ENCODE measurements at regions not wholly inside any gene's neighbourhood (a gene's known extent, or its start where the extent isn't known, plus 50 kb on each side); places are given as distances from the start of the nearest gene placed in this dataset.

GRCh38 chr3:22373827-22374226 is 622.8 kb upstream of the ZNF385D start:
- peaks cover 20 to 23% of the 10 kb centered on the region in 2 experiments for H3K4me1 Mint-ChIP-seq
- no peaks in the 10 kb centered on the region for H3K9me3 Mint-ChIP-seq
- peaks cover 63% of the 10 kb centered on the region for H3K27me3 Mint-ChIP-seq (ENCODE audit: low read depth)

More at GRCh38 chr3:22373827-22374226, 622.8 kb upstream of the ZNF385D start:
- Histone ChIP-seq H3K23me2 (ENCODE audit: insufficient read length, low read depth, low read length, poor library complexity, severe bottlenecking) (peaks cover 6% of the 10 kb centered on the region), H3K23ac (ENCODE audit: insufficient read length, low read depth, low read length) (no peak overlapping the region), H3K18ac (ENCODE audit: insufficient read length, low read depth, low read length) (no peak overlapping the region), H4K91ac (ENCODE audit: insufficient read length, low read depth, low read length) (no peak overlapping the region), H3K4me2 (ENCODE audit: insufficient read depth, insufficient read length, low read length) (no peak overlapping the region), H2BK15ac (ENCODE audit: low read depth, low read length) (no peak overlapping the region), H2AFZ (ENCODE audit: low read length) (no peak overlapping the region), H4K5ac (ENCODE audit: insufficient read length, low read depth, low read length) (no peak overlapping the region), H2BK5ac (ENCODE audit: insufficient read length, low read length) (no peak overlapping the region), H2AK5ac (ENCODE audit: insufficient read length, low read length) (no peak overlapping the region), H4K8ac (replicated peaks; ENCODE audit: insufficient read length, low read depth, low read length) (no peak overlapping the region), H3K14ac (ENCODE audit: insufficient read depth, low read length) (no peak overlapping the region), H2BK120ac (ENCODE audit: low read depth, low read length, poor library complexity, severe bottlenecking) (no peak overlapping the region), H3K9ac (ENCODE audit: extremely low read depth, insufficient read length, low read length) (no peak overlapping the region), H3K27ac (ENCODE audit: insufficient read length, low read depth, low read length) (no peak overlapping the region), H3K4me1 (ENCODE audit: insufficient read depth, low read length) (no peaks in the 10 kb centered on the region), H4K20me1 (ENCODE audit: control insufficient read depth, insufficient read depth, insufficient read length) (no peaks in the 10 kb centered on the region), H3T11ph (ENCODE audit: low read length) (no peak overlapping the region), H2BK20ac (ENCODE audit: low read depth, low read length, poor library complexity, severe bottlenecking) (no peak overlapping the region), H3K4ac (ENCODE audit: low read depth, low read length) (no peak overlapping the region), H3K79me1 (ENCODE audit: insufficient read depth, low read depth, low read length, poor library complexity, severe bottlenecking) (no peaks in the 10 kb centered on the region), H3K27me3 (ENCODE audit: insufficient read depth, low read length) (peaks cover 12% of the 10 kb centered on the region; the same call in 1 of the 2 replicates), H2BK12ac (ENCODE audit: insufficient read length, low read depth, low read length) (no peak overlapping the region), H3K79me2 (ENCODE audit: insufficient read depth, low read length) (no peaks in the 10 kb centered on the region), H3K56ac (ENCODE audit: insufficient read length, low read depth, low read length) (no peak overlapping the region), H3K9me3 (ENCODE audit: control insufficient read depth, low read depth, low read length) (no peaks in the 10 kb centered on the region)
- no peak overlapping the region for H3K27ac Mint-ChIP-seq
- DNase-seq: no peak
- no peak for TF ChIP-seq CTCF (conservative IDR thresholded peaks at IDR 0.05)
- no CpG with 5 or more reads among the region's 3 CpGs for WGBS (ENCODE audit: extremely low coverage, insufficient read length, low lambda C conversion rate)
- H3K4me3 Mint-ChIP-seq: no peak overlapping the region
- peaks cover 0 to 2% (median 0%) of the 10 kb centered on the region in 3 experiments; a peak in 2 of 7 replicates for H3K36me3 Mint-ChIP-seq (ENCODE audit: insufficient read depth in 1 of 3, low read depth in 3 of 3)
